ENCODE measurements at regions not wholly inside any gene's neighbourhood (a gene's known extent, or its start where the extent isn't known, plus 50 kb on each side); places are given as distances from the start of the nearest gene placed in this dataset.

DNA sequence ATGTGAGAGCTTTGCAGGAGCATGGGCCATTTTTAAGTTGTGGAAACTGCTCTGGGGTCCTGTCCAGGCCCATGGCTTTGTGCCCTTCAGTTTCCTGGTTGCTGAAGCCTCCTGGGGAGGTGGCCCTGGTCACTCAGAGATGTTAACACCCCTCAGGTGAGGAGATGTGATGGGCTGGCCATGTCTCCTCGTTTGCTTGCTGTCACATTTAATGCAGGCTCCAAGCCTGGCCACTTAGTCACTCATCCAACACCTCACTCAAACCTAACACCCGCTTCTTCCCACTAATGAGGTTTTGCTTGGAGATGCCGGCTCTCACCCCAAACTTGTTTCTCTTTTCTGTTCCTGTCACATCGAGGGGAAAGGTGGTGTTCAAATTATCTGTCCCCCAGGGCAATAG lies 192.7 kb downstream of the PTPRU start:
- TF ChIP-seq, protein P1, sequence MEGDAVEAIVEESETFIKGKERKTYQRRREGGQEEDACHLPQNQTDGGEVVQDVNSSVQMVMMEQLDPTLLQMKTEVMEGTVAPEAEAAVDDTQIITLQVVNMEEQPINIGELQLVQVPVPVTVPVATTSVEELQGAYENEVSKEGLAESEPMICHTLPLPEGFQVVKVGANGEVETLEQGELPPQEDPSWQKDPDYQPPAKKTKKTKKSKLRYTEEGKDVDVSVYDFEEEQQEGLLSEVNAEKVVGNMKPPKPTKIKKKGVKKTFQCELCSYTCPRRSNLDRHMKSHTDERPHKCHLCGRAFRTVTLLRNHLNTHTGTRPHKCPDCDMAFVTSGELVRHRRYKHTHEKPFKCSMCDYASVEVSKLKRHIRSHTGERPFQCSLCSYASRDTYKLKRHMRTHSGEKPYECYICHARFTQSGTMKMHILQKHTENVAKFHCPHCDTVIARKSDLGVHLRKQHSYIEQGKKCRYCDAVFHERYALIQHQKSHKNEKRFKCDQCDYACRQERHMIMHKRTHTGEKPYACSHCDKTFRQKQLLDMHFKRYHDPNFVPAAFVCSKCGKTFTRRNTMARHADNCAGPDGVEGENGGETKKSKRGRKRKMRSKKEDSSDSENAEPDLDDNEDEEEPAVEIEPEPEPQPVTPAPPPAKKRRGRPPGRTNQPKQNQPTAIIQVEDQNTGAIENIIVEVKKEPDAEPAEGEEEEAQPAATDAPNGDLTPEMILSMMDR (optimal IDR thresholded peaks at IDR 0.05 in 1 of 3, IDR thresholded peaks at IDR 0.05 in 1 of 3, conservative IDR thresholded peaks at IDR 0.05 in 1 of 3; ENCODE audit: extremely low read depth in 1 of 3, insufficient read depth in 2 of 3, low read length in 3 of 3): no peak
- TF ChIP-seq EZH2 (IDR thresholded peaks at IDR 0.05; ENCODE audit: low read length): no peak

All from keratinocyte (primary cell).